ENCODE measurements at regions not wholly inside any gene's neighbourhood (a gene's known extent, or its start where the extent isn't known, plus 50 kb on each side); places are given as distances from the start of the nearest gene placed in this dataset.
A peak's percentile ranks its signal among the peaks of the same experiment; 100 is the strongest.
"Not testable (repeated sequence)": the region's sequence is repeated elsewhere in the genome, so short reads cannot be mapped to it uniquely, and the experiment has no call there.

DNA sequence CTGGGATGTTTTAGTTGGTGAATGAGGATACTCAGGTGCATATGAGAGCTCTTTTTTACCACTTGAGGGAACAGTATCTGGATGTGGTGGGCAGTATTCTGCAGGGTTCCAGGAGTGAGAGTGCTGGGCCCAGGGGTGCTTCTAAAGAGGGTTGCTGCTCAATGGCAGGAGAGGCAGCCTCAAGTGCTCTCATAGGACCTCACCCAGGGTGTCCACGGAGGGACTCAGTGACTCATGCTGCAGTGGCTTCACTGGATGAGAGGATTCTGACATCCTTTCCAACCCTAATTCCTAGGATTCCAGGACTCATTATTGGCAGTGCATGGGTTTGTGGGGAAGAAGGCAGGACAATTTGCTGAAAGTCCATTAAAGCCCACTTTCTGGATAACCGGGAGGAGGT, 176.6 kb upstream of the FERMT1 start:
- no peak overlapping the region for H3K4me3 ChIP-seq (ENCODE audit: low read depth, low read length)
- H3K9me3 ChIP-seq (ENCODE audit: control insufficient read depth, insufficient read depth, low read length), result peaks cover 1% of the 10 kb centered on the region
- no peak overlapping the region for H3K27ac ChIP-seq (ENCODE audit: low read depth, low read length)
- H3K4me1 ChIP-seq (ENCODE audit: control insufficient read depth, insufficient read depth, low read length), result no peaks in the 10 kb centered on the region
- H3K36me3 ChIP-seq (ENCODE audit: control insufficient read depth, insufficient read depth, low read length), result no peaks in the 10 kb centered on the region
- no peaks in the 10 kb centered on the region for H3K27me3 ChIP-seq (ENCODE audit: control insufficient read depth, insufficient read depth, low read length)
- WGBS (ENCODE audit: insufficient coverage), result 100% methylated on average over 1 of the region's 2 CpGs
- DNase-seq (ENCODE audit: low read depth in 4 of 6, low spot score in 6 of 6), result no peak

DNA sequence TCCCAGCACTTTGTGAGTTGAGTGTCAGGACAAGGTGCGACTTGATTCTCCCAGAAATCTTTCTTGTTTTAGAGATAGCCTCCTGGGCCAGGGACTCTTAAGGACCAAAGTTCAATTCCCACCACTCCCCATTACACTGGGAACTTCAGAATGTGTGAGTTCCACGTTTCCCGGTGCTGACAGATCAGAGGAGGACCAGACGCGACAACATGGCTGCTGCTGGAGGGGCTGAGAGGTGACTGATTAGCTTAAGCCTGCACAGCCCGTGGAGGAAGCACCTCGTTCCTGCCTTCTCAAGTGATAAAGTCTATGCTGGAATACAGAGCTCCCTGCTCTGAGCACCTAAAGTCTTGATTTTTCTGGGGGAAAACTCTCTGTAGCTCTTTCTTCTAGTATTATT, 175.2 kb upstream of the FERMT1 start:
- Histone ChIP-seq H3K36me3 (ENCODE audit: control insufficient read depth, insufficient read depth, low read length) (no peaks in the 10 kb centered on the region), H3K4me3 (ENCODE audit: low read depth, low read length) (no peak overlapping the region), H3K9me3 (ENCODE audit: control insufficient read depth, insufficient read depth, low read length) (peaks cover 1% of the 10 kb centered on the region), H3K27ac (ENCODE audit: low read depth, low read length) (no peak overlapping the region), H3K4me1 (ENCODE audit: control insufficient read depth, insufficient read depth, low read length) (no peaks in the 10 kb centered on the region), H3K27me3 (ENCODE audit: control insufficient read depth, insufficient read depth, low read length) (no peaks in the 10 kb centered on the region)
- DNase-seq (ENCODE audit: low read depth in 4 of 6, low spot score in 6 of 6), result no peak
- WGBS (ENCODE audit: insufficient coverage), result 87% methylated on average over 5 of the region's 7 CpGs

DNA sequence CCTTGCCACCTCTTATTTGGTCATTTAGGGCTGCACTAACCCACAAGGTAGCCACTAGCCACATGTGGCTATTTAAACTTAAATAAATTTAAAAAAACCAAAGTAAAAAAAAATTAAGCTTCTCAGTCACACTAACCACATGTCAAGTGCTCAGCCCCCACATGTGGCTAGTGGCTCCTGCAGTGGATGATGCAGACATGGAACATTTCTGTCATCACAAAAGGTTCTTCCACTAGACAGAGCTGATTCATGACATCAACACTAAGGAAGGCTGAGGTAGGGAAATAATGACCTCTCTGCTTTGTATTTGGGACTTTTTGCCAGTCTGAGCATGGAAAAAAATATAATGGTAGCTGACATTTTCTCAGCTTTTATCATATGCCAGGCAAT, 173.0 kb upstream of the FERMT1 start:
- Histone ChIP-seq H3K27me3 (ENCODE audit: control insufficient read depth, insufficient read depth, low read length) (no peaks in the 10 kb centered on the region), H3K4me1 (ENCODE audit: control insufficient read depth, insufficient read depth, low read length) (no peaks in the 10 kb centered on the region), H3K36me3 (ENCODE audit: control insufficient read depth, insufficient read depth, low read length) (no peaks in the 10 kb centered on the region), H3K4me3 (ENCODE audit: low read depth, low read length) (no peak overlapping the region), H3K27ac (ENCODE audit: low read depth, low read length) (no peak overlapping the region), H3K9me3 (ENCODE audit: control insufficient read depth, insufficient read depth, low read length) (no peaks in the 10 kb centered on the region)
- no peak for DNase-seq (ENCODE audit: low read depth in 4 of 6, low spot score in 6 of 6)

DNA sequence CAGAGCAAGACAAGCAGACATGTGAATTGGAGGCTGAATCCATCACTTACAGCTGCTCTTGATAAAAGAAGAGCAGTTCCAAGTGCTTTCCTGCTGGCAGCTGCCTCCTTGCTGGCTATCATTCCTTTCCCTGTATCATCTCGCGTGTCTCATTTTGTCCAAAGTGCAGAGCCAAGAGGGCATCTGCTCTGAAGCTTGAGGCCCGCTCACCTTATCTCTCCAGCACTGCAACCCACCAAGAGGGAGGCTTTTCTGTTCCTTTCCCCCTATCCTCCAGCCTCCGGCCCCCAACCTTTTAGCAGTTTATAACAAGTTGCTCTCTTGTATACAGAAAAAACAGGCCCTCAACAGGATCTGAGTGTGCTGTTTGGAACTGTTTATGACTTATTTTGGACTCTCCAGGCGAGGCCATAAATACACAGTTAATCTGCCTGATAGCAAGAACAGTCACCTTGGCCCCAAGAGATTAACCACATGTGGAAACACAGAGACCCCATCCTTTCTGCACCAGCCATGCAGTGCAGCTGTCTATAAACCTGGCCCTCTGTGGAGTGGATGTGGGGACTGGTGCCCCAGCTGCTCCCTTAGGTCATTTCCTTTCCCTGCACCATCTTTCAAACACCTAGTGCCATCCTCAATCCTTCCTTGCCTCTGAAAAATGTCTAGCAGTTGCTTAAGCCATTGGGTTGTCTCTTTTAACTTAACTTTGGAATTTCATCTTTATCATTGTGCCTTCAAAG, 172.5 kb upstream of the FERMT1 start:
- Histone ChIP-seq H3K36me3 (ENCODE audit: control insufficient read depth, insufficient read depth, low read length) (no peaks in the 10 kb centered on the region), H3K27ac (ENCODE audit: low read depth, low read length) (no peak overlapping the region), H3K9me3 (ENCODE audit: control insufficient read depth, insufficient read depth, low read length) (no peaks in the 10 kb centered on the region), H3K4me1 (ENCODE audit: control insufficient read depth, insufficient read depth, low read length) (no peaks in the 10 kb centered on the region), H3K27me3 (ENCODE audit: control insufficient read depth, insufficient read depth, low read length) (no peaks in the 10 kb centered on the region), H3K4me3 (ENCODE audit: low read depth, low read length) (no peak overlapping the region)
- DNase-seq (ENCODE audit: low read depth in 4 of 6, low spot score in 6 of 6), result peak in 2 of 6 donors; percentile 9 to 17
- 85% methylated on average over 3 of the region's 5 CpGs for WGBS (ENCODE audit: insufficient coverage)

DNA sequence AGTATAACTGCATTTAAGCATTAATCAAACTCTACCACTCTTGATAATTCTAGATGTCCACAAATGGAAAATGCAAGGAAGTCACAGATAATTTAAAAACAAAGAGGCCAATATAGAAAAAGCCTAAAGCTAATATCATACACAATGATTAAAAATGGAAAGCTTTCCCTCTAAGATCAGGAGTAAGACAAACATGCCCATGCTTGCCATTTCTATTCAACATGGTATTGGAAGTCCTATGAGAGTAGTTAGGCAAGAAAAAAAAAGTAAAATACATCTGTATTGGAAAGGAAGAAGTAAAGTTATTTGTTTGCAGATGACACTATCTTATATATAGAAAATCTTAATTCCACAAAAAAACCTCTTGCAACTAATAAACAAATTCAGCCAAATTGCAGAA, 164.6 kb upstream of the FERMT1 start:
- no peak for DNase-seq (ENCODE audit: low read depth in 4 of 6, low spot score in 6 of 6)
- Histone ChIP-seq H3K36me3 (ENCODE audit: control insufficient read depth, insufficient read depth, low read length) (no peaks in the 10 kb centered on the region), H3K27ac (ENCODE audit: low read depth, low read length) (no peak overlapping the region), H3K4me3 (ENCODE audit: low read depth, low read length) (no peak overlapping the region), H3K27me3 (ENCODE audit: control insufficient read depth, insufficient read depth, low read length) (no peaks in the 10 kb centered on the region), H3K9me3 (ENCODE audit: control insufficient read depth, insufficient read depth, low read length) (peaks cover 12% of the 10 kb centered on the region), H3K4me1 (ENCODE audit: control insufficient read depth, insufficient read depth, low read length) (no peaks in the 10 kb centered on the region)

DNA sequence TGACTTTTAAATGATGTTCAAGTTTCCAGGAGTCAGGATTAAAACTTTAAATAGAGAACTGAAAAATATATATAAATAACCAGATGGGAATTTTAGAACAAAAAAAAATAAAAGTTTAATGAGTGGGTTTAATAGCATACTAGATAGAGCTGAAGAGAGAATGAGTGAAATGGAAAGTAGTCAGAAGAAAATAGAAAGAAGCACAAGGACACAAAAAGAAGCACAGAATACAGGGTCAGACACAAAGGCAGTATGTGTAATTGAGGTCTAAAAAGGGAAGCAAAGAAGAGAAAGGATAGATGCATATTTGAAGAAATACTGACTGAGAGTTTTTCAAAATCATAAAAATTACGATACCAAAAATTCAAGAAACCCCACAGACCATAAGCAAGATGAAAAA, 159.8 kb upstream of the FERMT1 start:
- no peak overlapping the region for H3K27ac ChIP-seq (ENCODE audit: low read depth, low read length)
- DNase-seq (ENCODE audit: low read depth in 4 of 6, low spot score in 6 of 6), result no peak
- H3K36me3 ChIP-seq (ENCODE audit: control insufficient read depth, insufficient read depth, low read length), result no peaks in the 10 kb centered on the region
- WGBS (ENCODE audit: insufficient coverage), result no CpG with 5 or more reads among the region's 1 CpG
- no peak overlapping the region for H3K4me3 ChIP-seq (ENCODE audit: low read depth, low read length)
- peaks cover 9% of the 10 kb centered on the region for H3K9me3 ChIP-seq (ENCODE audit: control insufficient read depth, insufficient read depth, low read length)
- no peaks in the 10 kb centered on the region for H3K27me3 ChIP-seq (ENCODE audit: control insufficient read depth, insufficient read depth, low read length)
- H3K4me1 ChIP-seq (ENCODE audit: control insufficient read depth, insufficient read depth, low read length), result no peaks in the 10 kb centered on the region

DNA sequence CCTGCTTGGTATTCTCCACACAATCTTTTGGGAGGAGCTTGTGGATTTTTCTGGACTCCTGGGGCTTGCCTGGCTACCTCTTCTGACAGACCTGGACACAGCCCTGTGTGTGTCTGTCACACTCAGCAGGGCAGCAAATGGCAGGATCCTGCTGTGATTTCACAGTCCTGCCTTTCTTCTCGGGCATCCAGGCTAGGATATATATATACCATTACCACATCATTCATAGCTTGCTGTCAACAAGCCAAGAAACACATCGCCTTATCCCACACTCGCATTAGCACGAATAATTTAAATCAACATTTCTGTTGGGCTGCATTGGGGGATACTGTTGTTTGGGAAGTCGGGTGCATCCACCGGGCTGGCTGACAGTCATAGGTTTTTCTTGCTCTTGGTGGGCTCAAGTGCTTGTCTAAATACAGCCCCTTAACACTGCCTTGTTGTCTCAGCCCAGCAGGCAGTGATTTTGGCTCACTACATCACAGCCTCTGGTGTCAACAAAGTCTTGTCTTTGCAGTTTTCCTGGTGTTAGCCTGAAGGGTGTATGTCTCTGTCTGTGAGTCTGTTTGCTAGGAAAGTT, 154.9 kb upstream of the FERMT1 start:
- peak in 1 of 6 donors; percentile 27 for DNase-seq (ENCODE audit: low read depth in 4 of 6, low spot score in 6 of 6)
- Histone ChIP-seq H3K4me1 (ENCODE audit: control insufficient read depth, insufficient read depth, low read length) (no peaks in the 10 kb centered on the region), H3K36me3 (ENCODE audit: control insufficient read depth, insufficient read depth, low read length) (no peaks in the 10 kb centered on the region), H3K4me3 (ENCODE audit: low read depth, low read length) (no peak overlapping the region), H3K9me3 (ENCODE audit: control insufficient read depth, insufficient read depth, low read length) (peaks cover 2% of the 10 kb centered on the region), H3K27me3 (ENCODE audit: control insufficient read depth, insufficient read depth, low read length) (no peaks in the 10 kb centered on the region), H3K27ac (ENCODE audit: low read depth, low read length) (no peak overlapping the region)
- WGBS (ENCODE audit: insufficient coverage), result 48% methylated on average over 3 of the region's 6 CpGs

DNA sequence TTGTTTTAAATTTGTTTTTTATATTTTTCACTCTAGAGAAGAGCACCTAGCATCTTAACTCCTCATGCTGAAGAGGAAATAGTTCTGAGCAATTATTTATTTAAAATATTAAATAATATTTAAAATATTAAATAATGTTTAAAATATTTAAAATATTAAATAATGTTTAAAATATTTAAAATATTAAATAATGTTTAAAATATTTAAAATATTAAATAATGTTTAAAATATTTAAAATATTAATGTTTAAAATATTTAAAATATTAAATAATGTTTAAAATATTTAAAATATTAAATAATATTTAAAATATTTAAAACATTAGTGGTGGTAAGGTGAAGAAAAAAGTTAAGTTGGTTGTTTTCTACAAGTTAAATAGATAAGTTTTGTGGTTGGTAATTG, 147.6 kb upstream of the FERMT1 start:
- H3K4me1 ChIP-seq (ENCODE audit: control insufficient read depth, insufficient read depth, low read length); H3K27ac ChIP-seq (ENCODE audit: low read depth, low read length); H3K4me3 ChIP-seq (ENCODE audit: low read depth, low read length); H3K36me3 ChIP-seq (ENCODE audit: control insufficient read depth, insufficient read depth, low read length); DNase-seq (ENCODE audit: low read depth in 4 of 6, low spot score in 6 of 6); H3K27me3 ChIP-seq (ENCODE audit: control insufficient read depth, insufficient read depth, low read length); H3K9me3 ChIP-seq (ENCODE audit: control insufficient read depth, insufficient read depth, low read length): not testable (repeated sequence)

DNA sequence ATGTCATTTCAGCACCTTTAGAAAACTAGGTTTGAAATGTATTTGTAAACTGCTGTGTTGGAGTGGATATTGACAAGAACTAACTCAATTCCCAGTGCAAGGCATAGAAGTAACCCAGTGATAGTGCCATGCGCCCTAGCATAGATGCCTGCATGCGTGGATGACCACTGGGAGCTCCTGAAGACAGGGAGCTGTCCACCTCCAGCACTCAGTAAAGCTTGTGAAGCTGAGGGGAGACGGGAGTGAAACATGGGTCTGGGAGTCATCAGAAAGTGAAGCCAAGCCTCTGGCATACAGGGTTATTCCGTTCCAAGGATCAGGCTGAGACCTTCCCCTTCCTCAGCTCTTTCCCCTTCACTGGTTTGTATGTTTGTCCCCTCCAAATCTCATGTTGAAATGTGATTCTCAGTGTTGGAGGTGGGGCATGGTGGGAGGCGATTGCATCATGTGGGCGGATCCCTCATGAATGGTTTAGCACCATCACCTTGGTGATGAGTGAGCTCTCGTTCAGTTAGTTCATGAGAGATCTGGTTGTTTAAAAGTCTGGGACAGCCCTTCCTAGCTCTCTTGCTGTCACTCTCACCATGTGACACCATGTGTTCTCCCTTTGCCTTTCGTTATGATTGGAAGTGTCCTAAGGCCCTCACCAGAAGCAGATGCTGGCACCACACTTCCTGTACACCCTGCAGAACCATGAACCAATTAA, 146.5 kb upstream of the FERMT1 start:
- Histone ChIP-seq H3K4me3 (ENCODE audit: low read depth, low read length) (no peak overlapping the region), H3K36me3 (ENCODE audit: control insufficient read depth, insufficient read depth, low read length) (no peaks in the 10 kb centered on the region), H3K9me3 (ENCODE audit: control insufficient read depth, insufficient read depth, low read length) (no peaks in the 10 kb centered on the region), H3K4me1 (ENCODE audit: control insufficient read depth, insufficient read depth, low read length) (no peaks in the 10 kb centered on the region), H3K27me3 (ENCODE audit: control insufficient read depth, insufficient read depth, low read length) (no peaks in the 10 kb centered on the region), H3K27ac (ENCODE audit: low read depth, low read length) (no peak overlapping the region)
- 62% methylated on average over 4 of the region's 8 CpGs for WGBS (ENCODE audit: insufficient coverage)
- DNase-seq (ENCODE audit: low read depth in 4 of 6, low spot score in 6 of 6), result no peak

Data from spinal cord (tissue), 9 donors.